IPS-18c (cell line): ENCODE measurements at regions not wholly inside any gene's neighbourhood (a gene's known extent, or its start where the extent isn't known, plus 50 kb on each side); places are given as distances from the start of the nearest gene placed in this dataset.
"Not testable (repeated sequence)": the region's sequence is repeated elsewhere in the genome, so short reads cannot be mapped to it uniquely, and the experiment has no call there.

Experiments used
- H3K4me3 ChIP-seq: 2 replicates; pipeline ENCODE4 v1.7.0; 2013; ENCODE audit warnings: low read depth, mild to moderate bottlenecking, low read length, moderate library complexity; ENCODE audit not compliant: insufficient read depth
- H3K9me3 ChIP-seq: one replicate; pipeline ENCODE4 v1.6.1; 2013; ENCODE audit warnings: mild to moderate bottlenecking, low read length, moderate library complexity; ENCODE audit not compliant: control insufficient read depth, insufficient read depth

DNA sequence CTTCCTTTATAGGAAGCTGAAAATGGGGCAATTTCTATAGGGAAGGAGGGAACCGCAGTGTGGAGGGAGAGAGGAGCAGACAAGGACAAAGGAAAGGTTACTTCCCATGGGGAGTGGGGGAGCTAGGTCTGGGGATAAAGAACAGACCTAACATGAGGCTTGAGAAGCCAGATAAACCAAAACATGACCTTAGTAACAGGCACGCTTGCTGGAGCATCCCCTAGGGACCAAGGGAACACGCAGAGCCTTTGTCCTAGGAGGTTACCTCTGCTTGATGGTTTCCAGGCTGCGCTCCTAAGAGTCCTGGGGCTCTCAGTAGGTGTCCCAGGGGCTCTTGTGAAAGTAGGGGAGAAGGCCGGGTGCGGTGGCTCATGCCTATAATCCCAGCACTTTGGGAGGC, 271.4 kb upstream of the NCAM1 start:
- Histone ChIP-seq H3K4me3 (no peak overlapping the region), H3K9me3 (no peaks in the 10 kb centered on the region)

DNA sequence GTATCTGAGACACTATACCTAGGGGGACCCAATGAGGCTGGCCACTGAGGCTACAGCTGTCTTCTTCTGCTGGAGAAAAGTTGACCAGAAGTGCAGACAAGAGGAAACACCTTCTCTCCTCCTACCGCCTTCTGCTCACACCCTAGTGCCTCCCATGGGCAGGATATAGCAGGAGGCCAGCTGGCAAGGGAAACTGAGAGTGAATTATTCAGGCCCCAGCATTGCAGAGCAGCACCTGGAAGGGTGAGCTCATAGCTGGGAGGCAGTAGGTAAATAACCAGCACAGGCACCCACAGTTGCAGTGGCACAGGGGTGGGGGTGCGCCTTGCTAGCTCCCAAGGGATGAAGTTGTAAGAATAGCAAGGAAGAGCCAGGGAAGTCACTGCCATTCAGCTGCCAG, 267.4 kb upstream of the NCAM1 start:
- Histone ChIP-seq H3K4me3 (no peak overlapping the region), H3K9me3 (no peaks in the 10 kb centered on the region)

DNA sequence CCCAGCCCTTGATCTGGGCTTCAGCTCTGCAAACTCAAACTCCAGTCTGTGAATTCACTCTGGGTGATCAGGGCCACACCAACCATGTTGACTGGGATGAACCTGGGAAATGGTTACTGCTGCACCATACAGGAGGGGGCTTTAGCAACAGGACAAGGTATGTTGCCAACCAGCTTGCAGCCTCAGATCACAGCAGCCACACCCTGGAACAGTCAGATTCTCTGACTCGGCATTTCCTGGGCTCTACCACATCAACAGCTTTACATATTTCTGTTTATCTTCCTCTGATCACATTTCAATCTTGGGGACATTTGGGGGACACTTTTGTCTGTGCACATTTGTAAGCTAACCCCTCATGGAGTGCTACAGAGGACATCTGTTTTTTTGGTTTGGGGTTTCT, 267.0 kb upstream of the NCAM1 start:
- Histone ChIP-seq H3K4me3 (no peak overlapping the region), H3K9me3 (no peaks in the 10 kb centered on the region)

DNA sequence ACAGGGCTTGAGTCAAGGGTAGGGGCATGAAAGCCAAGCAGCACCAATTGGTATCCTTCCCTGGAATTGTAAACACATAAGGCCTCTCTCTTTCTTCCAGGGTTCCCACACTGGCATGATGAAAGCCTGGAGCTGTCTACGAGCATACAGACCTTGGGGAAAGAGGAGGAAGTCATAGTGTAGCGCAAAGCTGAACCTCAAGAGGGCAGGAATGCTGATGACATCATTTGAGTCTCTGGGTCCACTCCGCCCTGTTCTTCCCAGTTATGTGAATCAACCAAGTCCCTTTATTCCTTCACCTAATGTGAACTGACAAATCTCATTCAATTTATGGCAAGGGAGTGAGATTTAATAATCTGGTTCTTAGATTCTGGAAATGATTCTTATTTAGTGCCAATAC, 266.4 kb upstream of the NCAM1 start:
- Histone ChIP-seq H3K4me3 (no peak overlapping the region), H3K9me3 (no peaks in the 10 kb centered on the region)

DNA sequence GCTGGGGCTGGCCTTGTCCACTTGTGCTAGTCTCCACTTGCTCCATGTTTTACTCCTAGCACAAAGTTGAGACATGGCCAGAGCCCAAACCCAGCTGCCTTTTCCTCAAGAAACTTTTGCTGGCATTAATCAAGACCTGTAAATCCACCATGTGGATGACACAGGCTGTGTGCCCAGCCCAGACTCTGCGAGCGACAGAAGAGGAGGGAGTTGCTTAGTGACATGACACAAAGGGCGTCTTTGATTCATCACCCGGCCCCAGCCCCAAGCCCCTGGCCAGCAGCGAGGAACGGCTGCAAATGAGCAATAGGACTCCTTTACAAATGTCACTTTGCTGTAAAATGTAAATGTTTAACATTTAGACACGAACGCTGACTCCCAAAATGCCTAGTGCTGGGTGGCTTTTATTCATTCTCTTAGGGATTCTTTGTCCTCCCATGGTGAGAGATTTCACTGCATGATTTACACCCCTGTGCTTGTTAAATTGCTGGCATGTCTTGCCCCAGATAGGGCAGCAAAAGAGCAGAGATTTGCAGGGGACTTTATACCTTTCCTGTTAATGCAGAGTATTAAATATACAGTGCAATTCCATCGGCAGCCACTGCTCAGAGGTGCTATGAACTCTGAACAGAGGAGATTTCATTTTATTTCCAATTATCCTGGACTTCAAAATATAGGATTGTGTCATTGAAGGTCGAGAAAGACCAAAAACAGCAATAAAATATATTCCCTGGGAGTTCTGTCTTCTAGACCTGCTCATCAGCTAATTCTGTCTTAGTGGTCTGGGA, 263.6 kb upstream of the NCAM1 start:
- Histone ChIP-seq H3K9me3 (no peaks in the 10 kb centered on the region), H3K4me3 (no peak overlapping the region)

DNA sequence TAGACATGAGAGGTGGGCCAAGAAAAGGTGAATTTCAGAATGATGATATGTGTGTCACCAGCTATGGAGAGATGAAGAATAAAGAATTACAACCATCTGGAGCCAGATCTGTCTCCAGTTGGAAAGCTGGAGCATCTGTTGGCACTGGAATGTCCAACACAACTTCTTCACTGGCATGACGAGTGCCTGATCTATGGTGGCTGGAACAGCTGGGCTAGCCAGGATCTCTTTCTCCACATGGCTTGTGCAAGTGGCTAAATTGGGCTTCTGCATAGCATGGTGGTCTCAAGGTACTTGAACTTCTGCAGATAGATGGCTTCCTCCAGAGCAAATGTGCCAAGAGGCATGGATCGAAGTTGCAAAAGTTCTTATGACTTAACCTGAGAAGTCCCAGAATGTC, 256.1 kb upstream of the NCAM1 start:
- no peaks in the 10 kb centered on the region for H3K9me3 ChIP-seq
- no peak overlapping the region for H3K4me3 ChIP-seq

DNA sequence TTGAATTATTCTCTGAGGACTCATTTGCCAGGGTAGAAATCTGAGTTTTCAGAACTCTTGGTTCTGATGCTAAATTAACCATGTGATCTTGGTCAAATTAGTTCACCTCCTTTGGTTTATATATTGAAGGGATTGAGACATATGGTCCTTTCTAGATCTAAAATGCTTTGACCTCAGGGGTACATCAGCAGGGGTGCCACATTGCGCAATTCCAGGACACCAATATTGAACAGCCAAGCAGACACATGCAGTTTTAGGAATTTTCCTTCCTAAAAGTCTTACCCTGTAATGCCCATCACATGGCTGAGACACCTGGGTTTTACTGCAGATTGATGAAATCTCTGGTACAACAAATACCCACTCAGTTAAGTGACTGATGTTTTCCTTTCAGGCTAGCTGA, 254.4 kb upstream of the NCAM1 start:
- no peak overlapping the region for H3K4me3 ChIP-seq
- H3K9me3 ChIP-seq = no peaks in the 10 kb centered on the region

DNA sequence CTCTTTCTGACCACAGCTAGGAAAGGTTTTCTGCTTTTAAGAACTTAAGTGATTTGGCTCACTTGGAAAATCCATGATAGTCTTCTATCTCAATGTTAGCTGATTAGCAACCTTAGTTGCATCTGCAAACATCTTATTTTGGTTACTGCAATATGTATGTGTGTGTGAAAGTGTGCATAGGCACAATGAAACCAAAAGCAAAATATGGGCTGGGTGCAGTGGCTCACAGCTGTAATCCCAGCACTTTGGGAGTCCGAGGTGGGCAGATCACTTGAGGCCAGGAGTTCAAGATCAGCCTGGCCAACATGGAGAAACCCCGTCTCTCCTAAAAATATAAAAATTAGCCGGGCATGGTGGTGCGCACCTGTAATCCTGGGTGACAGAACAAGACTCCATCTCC, 246.9 kb upstream of the NCAM1 start:
- not testable (repeated sequence) for H3K4me3 ChIP-seq, H3K9me3 ChIP-seq

DNA sequence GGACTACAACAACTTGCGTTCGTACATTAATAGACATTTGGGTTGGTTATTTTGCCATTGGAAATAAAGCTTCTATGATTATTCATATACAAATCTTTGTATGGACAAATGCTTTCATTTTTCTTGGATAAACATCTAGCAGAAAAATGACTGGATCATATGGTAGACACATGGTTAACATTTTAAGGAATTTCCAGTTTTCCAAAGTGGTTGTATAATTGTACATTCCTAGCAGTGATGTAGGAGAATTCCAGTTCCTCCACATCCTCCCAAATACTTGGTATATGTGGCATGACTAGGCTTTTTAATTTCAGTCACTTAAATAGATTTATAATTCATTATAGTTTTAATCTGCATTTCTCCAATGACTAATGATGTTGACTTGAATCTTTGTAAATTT, 246.2 kb upstream of the NCAM1 start:
- Histone ChIP-seq H3K9me3 (no peaks in the 10 kb centered on the region), H3K4me3 (no peak overlapping the region)

DNA sequence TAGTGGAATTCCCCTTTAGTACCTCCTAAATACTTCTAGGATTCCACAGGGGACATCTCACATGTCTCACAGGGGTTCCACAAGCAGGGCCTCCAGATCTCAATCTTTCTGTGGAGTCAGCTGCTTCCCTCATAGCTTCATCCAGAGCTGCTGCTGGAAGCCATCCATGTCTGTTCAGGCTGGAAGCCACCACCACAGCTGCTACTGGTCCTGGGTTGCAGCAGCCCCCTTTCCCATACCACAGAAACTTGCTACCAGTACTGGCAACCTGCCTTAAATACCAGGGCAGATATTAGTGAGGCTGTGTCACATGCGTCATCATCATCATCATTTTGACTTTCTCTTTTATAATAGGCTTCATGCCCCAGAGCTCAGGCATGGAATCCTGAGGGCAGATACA, 242.7 kb upstream of the NCAM1 start:
- H3K9me3 ChIP-seq = no peaks in the 10 kb centered on the region
- no peak overlapping the region for H3K4me3 ChIP-seq

DNA sequence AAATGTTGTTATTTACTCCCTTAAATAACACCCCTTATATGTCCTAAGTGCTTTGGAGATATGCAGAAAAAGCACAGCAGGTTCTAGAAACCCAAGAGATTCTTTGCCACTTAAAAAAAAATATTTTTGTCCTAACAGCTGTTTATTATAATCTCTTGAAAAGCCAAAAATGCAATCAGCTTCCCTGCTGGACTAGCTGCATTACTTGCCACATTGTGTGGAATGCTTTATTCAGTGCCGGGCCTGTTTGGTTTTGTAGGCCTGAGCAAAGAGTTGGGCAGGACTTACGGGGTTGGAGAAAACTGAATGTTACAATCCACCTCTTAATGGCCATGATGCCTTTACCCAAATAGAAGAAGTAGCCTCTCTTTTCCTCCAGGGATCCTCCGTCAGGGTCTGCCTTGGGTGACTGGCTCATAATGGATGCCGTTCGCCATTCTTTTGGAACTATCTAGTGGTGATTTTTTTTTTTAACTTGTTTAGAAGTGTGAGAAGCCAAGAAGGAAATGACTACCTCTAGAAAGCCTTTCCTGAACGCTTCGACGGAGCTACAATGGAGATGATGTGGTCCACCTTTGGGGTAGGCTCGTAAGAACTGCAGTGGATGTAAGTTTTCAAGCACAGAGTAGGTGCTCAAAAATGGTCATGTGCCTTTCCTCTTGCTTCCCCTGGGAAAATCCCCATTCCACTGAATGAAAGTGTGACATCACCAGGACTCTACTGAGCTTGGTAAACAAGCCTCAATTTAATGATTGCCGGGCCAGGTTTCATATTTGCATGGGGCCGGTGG, 241.3 kb upstream of the NCAM1 start:
- no peak overlapping the region for H3K4me3 ChIP-seq
- no peaks in the 10 kb centered on the region for H3K9me3 ChIP-seq

DNA sequence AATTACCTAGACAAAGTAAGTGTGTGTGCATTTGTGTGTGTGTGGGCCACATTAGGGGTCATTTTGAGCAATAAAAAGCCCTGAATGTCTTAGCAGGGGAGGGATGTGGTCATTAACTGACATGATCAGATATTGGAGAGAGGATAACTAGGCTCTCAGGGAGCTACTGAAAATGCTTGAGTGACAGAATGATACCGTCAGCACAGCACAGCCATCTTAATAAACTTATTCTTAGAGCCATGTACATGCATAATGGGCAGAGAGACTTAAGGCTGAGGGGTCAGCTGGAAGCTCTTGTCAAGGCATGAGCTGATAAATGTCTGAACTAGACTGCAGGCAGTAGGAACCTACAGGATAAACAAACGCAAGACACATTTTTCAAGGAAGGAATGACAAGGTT, 239.1 kb upstream of the NCAM1 start:
- Histone ChIP-seq H3K9me3 (no peaks in the 10 kb centered on the region), H3K4me3 (no peak overlapping the region)

DNA sequence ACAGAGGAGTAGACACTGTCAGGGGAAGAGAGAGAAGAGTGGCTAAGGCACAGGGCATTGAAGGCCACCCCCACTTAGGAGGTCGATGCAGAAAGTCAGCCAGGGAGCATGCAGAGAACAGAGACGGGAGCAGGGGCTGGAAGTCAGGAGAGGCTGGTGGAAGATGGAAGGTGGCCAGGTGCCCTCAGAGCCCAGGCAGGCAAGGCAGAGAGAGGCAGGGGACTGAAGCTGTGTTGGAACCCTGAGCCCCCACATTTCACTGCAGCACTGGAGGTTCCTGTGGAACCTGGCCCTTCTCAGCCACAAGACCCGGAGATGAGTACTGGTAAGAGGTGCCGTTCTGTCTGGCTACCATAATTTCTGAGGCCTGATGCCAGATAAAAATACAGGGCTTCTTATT, 238.3 kb upstream of the NCAM1 start:
- Histone ChIP-seq H3K9me3 (no peaks in the 10 kb centered on the region), H3K4me3 (no peak overlapping the region)

DNA sequence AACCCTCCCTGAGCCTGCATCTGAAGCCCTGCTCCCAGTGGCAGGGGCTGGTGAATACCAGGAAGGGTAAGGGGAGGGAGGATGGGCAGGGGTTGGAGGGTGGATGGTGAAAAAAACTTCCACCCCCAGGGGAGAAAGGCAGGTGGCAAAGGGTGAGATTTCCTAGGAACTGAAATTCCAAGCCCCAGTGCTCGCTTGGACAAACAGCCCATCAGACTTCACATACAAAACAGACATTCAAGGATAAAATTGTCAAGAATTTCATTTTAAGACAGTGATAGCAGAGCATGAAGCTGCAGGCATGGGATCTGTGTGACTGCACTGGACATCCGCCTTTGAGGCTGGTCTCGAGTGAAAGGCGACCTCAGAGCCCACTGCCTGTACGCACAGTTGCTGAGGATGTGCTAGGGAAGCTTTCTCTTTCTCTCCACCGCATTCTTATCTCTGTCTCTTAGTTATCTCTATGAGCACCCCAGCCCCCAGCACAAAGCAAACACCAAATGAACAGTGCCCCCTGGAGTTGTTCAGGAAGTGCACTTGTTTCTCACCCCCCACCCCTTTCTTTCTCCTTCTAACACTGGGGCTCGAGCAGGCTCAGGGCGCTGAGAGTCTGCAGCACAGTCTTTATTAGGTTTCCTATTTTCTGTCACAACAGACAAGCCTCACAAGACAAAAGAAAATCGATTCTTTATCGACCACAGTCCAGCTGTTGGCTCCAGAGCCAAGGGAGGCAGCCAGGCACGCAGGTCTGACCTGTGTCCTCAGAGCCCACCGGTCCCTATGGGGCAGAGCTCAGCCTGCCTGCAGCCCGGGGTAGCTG, 237.3 kb upstream of the NCAM1 start:
- Histone ChIP-seq H3K4me3 (no peak overlapping the region), H3K9me3 (no peaks in the 10 kb centered on the region)

DNA sequence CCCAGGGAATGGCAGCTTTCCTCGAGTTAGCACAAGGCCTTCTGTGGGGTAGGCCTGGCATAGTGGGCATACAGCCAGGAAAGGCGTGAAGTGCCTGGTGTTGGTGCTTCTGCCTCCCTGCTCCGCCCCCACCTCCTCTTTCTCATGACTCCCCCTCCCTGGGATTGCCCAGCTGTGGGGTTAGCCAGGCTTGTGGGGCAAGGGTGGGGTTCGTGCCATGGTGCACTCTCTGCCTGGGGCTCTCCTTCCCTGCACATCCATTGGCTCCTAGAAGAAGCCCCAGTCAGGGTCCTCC, 236.8 kb upstream of the NCAM1 start:
- H3K9me3 ChIP-seq = no peaks in the 10 kb centered on the region
- no peak overlapping the region for H3K4me3 ChIP-seq

DNA sequence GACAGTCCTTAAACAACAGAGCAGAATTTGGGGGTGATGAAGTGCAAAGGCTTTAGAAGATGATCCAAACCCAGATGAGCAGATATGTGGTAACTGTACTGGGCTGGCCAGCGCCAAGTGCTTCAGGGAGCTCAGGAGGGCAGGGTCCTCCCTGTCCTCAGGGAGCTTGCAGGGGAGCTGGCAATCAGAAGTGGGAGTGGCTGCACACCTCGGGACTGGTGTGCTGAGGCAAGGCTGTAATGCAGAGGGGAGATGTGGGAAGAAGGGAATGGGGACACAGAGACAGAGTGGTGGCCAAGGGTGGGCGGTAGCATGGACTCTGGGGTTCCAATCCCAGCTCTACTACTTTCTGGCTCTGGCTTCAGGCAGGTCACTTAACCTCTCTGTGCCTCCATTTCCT, 235.6 kb upstream of the NCAM1 start:
- Histone ChIP-seq H3K4me3 (no peak overlapping the region), H3K9me3 (no peaks in the 10 kb centered on the region)

DNA sequence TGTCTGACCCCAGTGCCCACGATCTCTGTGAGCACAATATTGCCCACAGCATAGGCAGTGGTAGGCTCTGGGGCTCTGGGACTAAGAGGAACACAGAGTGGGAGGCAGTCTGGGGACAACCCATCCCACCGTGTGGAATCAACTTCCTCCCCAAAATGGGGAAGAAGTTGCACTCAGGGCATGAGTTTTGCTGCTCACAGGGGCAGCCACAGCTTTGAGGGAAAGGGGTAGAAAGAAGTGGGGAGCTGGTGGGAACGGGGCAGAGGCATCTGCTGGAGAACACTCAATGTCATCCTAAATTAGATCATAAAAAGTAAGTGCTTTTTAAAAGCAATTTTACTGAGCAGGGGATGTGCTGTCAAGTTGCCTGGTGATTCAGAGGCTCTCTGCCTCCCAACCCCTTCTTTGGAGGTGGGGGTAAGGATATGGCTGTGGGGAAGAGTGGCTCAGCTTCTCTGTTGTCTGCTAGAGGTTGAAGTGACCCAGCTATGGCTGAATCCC, 233.8 kb upstream of the NCAM1 start:
- H3K4me3 ChIP-seq = no peak overlapping the region
- no peaks in the 10 kb centered on the region for H3K9me3 ChIP-seq

DNA sequence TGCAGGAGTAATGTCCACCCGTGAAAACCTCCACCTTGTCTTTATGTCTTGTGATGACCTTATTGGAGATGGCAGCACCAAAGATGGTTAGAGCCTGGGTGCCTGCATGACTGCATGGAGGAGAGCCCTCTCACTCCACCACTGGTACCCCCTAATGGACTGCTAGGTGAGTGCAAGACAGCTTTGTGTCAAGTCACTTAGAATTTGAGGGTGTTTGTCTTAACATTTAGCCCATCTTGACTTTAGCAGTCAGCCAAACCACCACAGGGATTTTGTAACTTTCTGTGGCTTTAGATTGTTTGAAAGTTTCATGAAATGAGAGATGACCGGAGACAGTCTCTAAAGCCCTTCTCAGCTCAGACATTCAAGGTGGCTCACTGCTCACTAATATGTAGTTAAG, 232.9 kb upstream of the NCAM1 start:
- Histone ChIP-seq H3K4me3 (no peak overlapping the region), H3K9me3 (no peaks in the 10 kb centered on the region)
